H9 (cell line): ENCODE measurements at regions not wholly inside any gene's neighbourhood (a gene's known extent, or its start where the extent isn't known, plus 50 kb on each side); places are given as distances from the start of the nearest gene placed in this dataset.

ENCODE experiments used
- DNase-seq: peaks from one replicate; pipeline ENCODE4 v3.0.0-alpha.2; 2017
- H2AFZ ChIP-seq: one replicate; pipeline ENCODE4 v1.6.1; 2013; ENCODE audit warnings: mild to moderate bottlenecking, low read length, control low read depth, moderate library complexity
- H2AK5ac ChIP-seq: 2 replicates; pipeline ENCODE4 v1.6.1; 2013; ENCODE audit warnings: low read length, control low read depth, mixed read lengths; ENCODE audit not compliant: insufficient read length
- H2BK120ac ChIP-seq: one replicate; pipeline ENCODE4 v1.6.1; 2013; ENCODE audit warnings: low read depth, mild to moderate bottlenecking, low read length, control low read depth, inconsistent platforms; ENCODE audit not compliant: poor library complexity, severe bottlenecking
- H2BK12ac ChIP-seq: 2 replicates; pipeline ENCODE4 v1.6.1; 2013; ENCODE audit warnings: low read length, control low read depth, mixed read lengths, low read depth; ENCODE audit not compliant: insufficient read length
- H2BK15ac ChIP-seq: 2 replicates; pipeline ENCODE4 v1.6.1; 2013; ENCODE audit warnings: low read depth, low read length, control low read depth
- H2BK20ac ChIP-seq: one replicate; pipeline ENCODE4 v1.6.1; 2013; ENCODE audit warnings: low read depth, mild to moderate bottlenecking, low read length, control low read depth, inconsistent platforms; ENCODE audit not compliant: poor library complexity, severe bottlenecking
- H2BK5ac ChIP-seq: 2 replicates; pipeline ENCODE4 v1.6.1; 2013; ENCODE audit warnings: low read length, control low read depth, mixed read lengths; ENCODE audit not compliant: insufficient read length
- H3K14ac ChIP-seq: 2 replicates; pipeline ENCODE4 v1.6.1; 2013; ENCODE audit warnings: low read length, control low read depth; ENCODE audit not compliant: insufficient read depth
- H3K18ac ChIP-seq: 2 replicates; pipeline ENCODE4 v1.6.1; 2013; ENCODE audit warnings: low read depth, mild to moderate bottlenecking, mixed read lengths, low read length, control low read depth; ENCODE audit not compliant: insufficient read length
- H3K23ac ChIP-seq: 2 replicates; pipeline ENCODE4 v1.6.1; 2013; ENCODE audit warnings: low read length, control low read depth, mixed read lengths, low read depth; ENCODE audit not compliant: insufficient read length
- H3K23me2 ChIP-seq: 2 replicates; pipeline ENCODE4 v1.6.1; 2013; ENCODE audit warnings: low read depth, mild to moderate bottlenecking, mixed read lengths, low read length, control low read depth; ENCODE audit not compliant: insufficient read length, poor library complexity, severe bottlenecking
- H3K27ac ChIP-seq: 2 replicates; pipeline ENCODE4 v1.5.1; 2013; ENCODE audit warnings: low read length, control low read depth, mixed read lengths, low read depth; ENCODE audit not compliant: insufficient read length
- H3K27me3 ChIP-seq: 2 replicates; pipeline ENCODE4 v1.6.1; 2013; ENCODE audit warnings: low read length, control low read depth, inconsistent platforms; ENCODE audit not compliant: insufficient read depth
- H3K4ac ChIP-seq: 2 replicates; pipeline ENCODE4 v1.6.1; 2013; ENCODE audit warnings: low read depth, mild to moderate bottlenecking, control low read depth, inconsistent platforms, low read length, moderate library complexity
- H3K4me1 ChIP-seq: 2 replicates; pipeline ENCODE4 v1.6.1; 2013; ENCODE audit warnings: low read length, control low read depth, inconsistent platforms; ENCODE audit not compliant: insufficient read depth
- H3K4me2 ChIP-seq: 2 replicates; pipeline ENCODE4 v1.6.1; 2013; ENCODE audit warnings: low read length, control low read depth, mixed read lengths; ENCODE audit not compliant: insufficient read length, insufficient read depth
- H3K56ac ChIP-seq: 2 replicates; pipeline ENCODE4 v1.6.1; 2013; ENCODE audit warnings: low read depth, mild to moderate bottlenecking, mixed read lengths, low read length, control low read depth; ENCODE audit not compliant: insufficient read length
- H3K79me1 ChIP-seq: 2 replicates; pipeline ENCODE4 v1.6.1; 2013; ENCODE audit warnings: low read depth, mild to moderate bottlenecking, moderate library complexity, low read length, control low read depth, inconsistent platforms; ENCODE audit not compliant: insufficient read depth, poor library complexity, severe bottlenecking
- H3K79me2 ChIP-seq: 2 replicates; pipeline ENCODE4 v1.6.1; 2013; ENCODE audit warnings: low read length, control low read depth, inconsistent platforms; ENCODE audit not compliant: insufficient read depth
- H3K9ac ChIP-seq: 2 replicates; pipeline ENCODE4 v1.6.1; 2013; ENCODE audit warnings: low read length, control low read depth, mixed read lengths; ENCODE audit not compliant: insufficient read length; ENCODE audit errors: extremely low read depth
- H3K9me3 ChIP-seq: one replicate; pipeline ENCODE4 v1.6.1; 2013; ENCODE audit warnings: low read depth, low read length, inconsistent platforms; ENCODE audit not compliant: control insufficient read depth
- H3T11ph ChIP-seq: one replicate; pipeline ENCODE4 v1.6.1; 2013; ENCODE audit warnings: mild to moderate bottlenecking, low read length, control low read depth, inconsistent platforms
- H4K20me1 ChIP-seq: one replicate; pipeline ENCODE4 v1.6.1; 2013; ENCODE audit not compliant: control insufficient read depth, insufficient read length, insufficient read depth
- H4K5ac ChIP-seq: 2 replicates; pipeline ENCODE4 v1.6.1; 2013; ENCODE audit warnings: low read depth, mild to moderate bottlenecking, mixed read lengths, low read length, control low read depth; ENCODE audit not compliant: insufficient read length
- H4K8ac ChIP-seq: replicated peaks from 2 replicates; pipeline ENCODE4 v1.6.1; 2013; ENCODE audit warnings: low read length, control low read depth, mixed read lengths, low read depth; ENCODE audit not compliant: insufficient read length
- H4K91ac ChIP-seq: 2 replicates; pipeline ENCODE4 v1.6.1; 2013; ENCODE audit warnings: low read depth, mild to moderate bottlenecking, moderate library complexity, mixed read lengths, low read length, control low read depth; ENCODE audit not compliant: insufficient read length
- H3K27ac Mint-ChIP-seq, 3 experiments: 2 replicates in 2 of 3; 3 replicates in 1 of 3; pipeline ENCODE4 v1.8.0; 2020 to 2021; ENCODE audit warnings: mixed read lengths in 3 of 3, mild to moderate bottlenecking in 1 of 3, moderate library complexity in 1 of 3
- H3K27me3 Mint-ChIP-seq: 2 replicates; pipeline ENCODE4 v1.8.0; 2021; ENCODE audit warnings: low read depth, mild to moderate bottlenecking, moderate library complexity, mixed read lengths
- H3K36me3 Mint-ChIP-seq, 3 experiments: 2 replicates in 2 of 3; 3 replicates in 1 of 3; pipeline ENCODE4 v1.8.0; 2020 to 2021; ENCODE audit warnings: low read depth in 3 of 3, mixed read lengths in 3 of 3; ENCODE audit not compliant: insufficient read depth in 1 of 3
- H3K4me1 Mint-ChIP-seq, 2 experiments: 2 replicates each; pipeline ENCODE4 v1.8.0; 2020; ENCODE audit warnings: mixed read lengths in 2 of 2
- H3K4me3 Mint-ChIP-seq, 2 experiments: 2 replicates in 1 of 2; 3 replicates in 1 of 2; pipeline ENCODE4 v1.8.0; 2020 to 2021; ENCODE audit warnings: mild to moderate bottlenecking in 2 of 2, mixed read lengths in 2 of 2, moderate library complexity in 1 of 2
- H3K9me3 Mint-ChIP-seq, 2 experiments: 2 replicates in 1 of 2; 3 replicates in 1 of 2; pipeline ENCODE4 v1.8.0; 2020; ENCODE audit warnings: mild to moderate bottlenecking in 2 of 2, mixed read lengths in 2 of 2, moderate library complexity in 1 of 2
- TF ChIP-seq, protein P1 (sequence below): fragments of 200-600 bp; sonication (generic); conservative IDR thresholded peaks from 3 replicates; pipeline ENCODE4 v1.8.0; 2021; ENCODE audit warnings: antibody characterized with exemption, mild to moderate bottlenecking

GRCh38 chrX:42022158-42022557, 98.8 kb upstream of the CASK start:
- H2BK120ac ChIP-seq: no peak overlapping the region
- no peaks in the 10 kb centered on the region for H3K9me3 ChIP-seq
- H4K91ac ChIP-seq: no peak overlapping the region
- no peak overlapping the region for H4K8ac ChIP-seq
- H3K79me2 ChIP-seq: no peaks in the 10 kb centered on the region
- H3K4me1 ChIP-seq: no peaks in the 10 kb centered on the region
- no peak overlapping the region for H2BK12ac ChIP-seq
- H2AFZ ChIP-seq: no peak overlapping the region
- Mint-ChIP-seq H3K27ac (no peak overlapping the region), H3K9me3 (peaks cover 53% of the 10 kb centered on the region in 2 experiments), H3K27me3 (no peaks in the 10 kb centered on the region; the same call in 1 of the 2 replicates), H3K4me1 (peaks cover 0 to 6% of the 10 kb centered on the region in 2 experiments; a peak in 2 of 4 replicates), H3K36me3 (peaks cover 0 to 6% (median 4%) of the 10 kb centered on the region in 3 experiments; a peak in 2 of 7 replicates), H3K4me3 (no peak overlapping the region)
- no peak overlapping the region for H2BK20ac ChIP-seq
- no peak overlapping the region for H4K5ac ChIP-seq
- no peak overlapping the region for H2AK5ac ChIP-seq
- TF ChIP-seq, protein P1, sequence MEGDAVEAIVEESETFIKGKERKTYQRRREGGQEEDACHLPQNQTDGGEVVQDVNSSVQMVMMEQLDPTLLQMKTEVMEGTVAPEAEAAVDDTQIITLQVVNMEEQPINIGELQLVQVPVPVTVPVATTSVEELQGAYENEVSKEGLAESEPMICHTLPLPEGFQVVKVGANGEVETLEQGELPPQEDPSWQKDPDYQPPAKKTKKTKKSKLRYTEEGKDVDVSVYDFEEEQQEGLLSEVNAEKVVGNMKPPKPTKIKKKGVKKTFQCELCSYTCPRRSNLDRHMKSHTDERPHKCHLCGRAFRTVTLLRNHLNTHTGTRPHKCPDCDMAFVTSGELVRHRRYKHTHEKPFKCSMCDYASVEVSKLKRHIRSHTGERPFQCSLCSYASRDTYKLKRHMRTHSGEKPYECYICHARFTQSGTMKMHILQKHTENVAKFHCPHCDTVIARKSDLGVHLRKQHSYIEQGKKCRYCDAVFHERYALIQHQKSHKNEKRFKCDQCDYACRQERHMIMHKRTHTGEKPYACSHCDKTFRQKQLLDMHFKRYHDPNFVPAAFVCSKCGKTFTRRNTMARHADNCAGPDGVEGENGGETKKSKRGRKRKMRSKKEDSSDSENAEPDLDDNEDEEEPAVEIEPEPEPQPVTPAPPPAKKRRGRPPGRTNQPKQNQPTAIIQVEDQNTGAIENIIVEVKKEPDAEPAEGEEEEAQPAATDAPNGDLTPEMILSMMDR: no peak
- no peak for DNase-seq
- no peak overlapping the region for H3K4ac ChIP-seq
- no peak overlapping the region for H3K14ac ChIP-seq
- H3K9ac ChIP-seq: no peak overlapping the region
- H3K4me2 ChIP-seq: no peak overlapping the region
- no peaks in the 10 kb centered on the region for H3K27me3 ChIP-seq
- H3K23me2 ChIP-seq: no peaks in the 10 kb centered on the region
- no peak overlapping the region for H2BK15ac ChIP-seq
- H3K56ac ChIP-seq: no peak overlapping the region
- no peak overlapping the region for H3K23ac ChIP-seq
- no peaks in the 10 kb centered on the region for H4K20me1 ChIP-seq
- no peak overlapping the region for H2BK5ac ChIP-seq
- no peak overlapping the region for H3T11ph ChIP-seq
- H3K27ac ChIP-seq: no peak overlapping the region
- no peak overlapping the region for H3K18ac ChIP-seq
- no peaks in the 10 kb centered on the region for H3K79me1 ChIP-seq
